Esophagus muscularis mucosa (tissue), 4 donors: ENCODE measurements at regions not wholly inside any gene's neighbourhood (a gene's known extent, or its start where the extent isn't known, plus 50 kb on each side); places are given as distances from the start of the nearest gene placed in this dataset.
A peak's percentile ranks its signal among the peaks of the same experiment; 100 is the strongest.

Experiments
- DNase-seq: peaks from one replicate; pipeline ENCODE4 v3.0.0-alpha.2; 2017; ENCODE audit errors: extremely low spot score
- H3K27ac ChIP-seq, 4 donors: fragments of 200-600 bp; sonication (generic); replicated peaks in 1 of 4; 1 replicate in 3 of 4; 2 replicates in 1 of 4; pipeline ENCODE4 v1.5.1; 2016 to 2019; ENCODE audit warnings: mild to moderate bottlenecking in 1 of 4
- H3K27me3 ChIP-seq, 4 donors: fragments of 200-600 bp; sonication (generic); one replicate each; pipeline versions ENCODE4 v1.5.1 to v1.6.0; 2016 to 2019
- H3K36me3 ChIP-seq, 4 donors: fragments of 200-600 bp; sonication (generic); one replicate each; pipeline ENCODE4 v1.5.1; 2016 to 2019
- H3K4me1 ChIP-seq, 4 donors: fragments of 200-600 bp; sonication (generic); one replicate each; pipeline ENCODE4 v1.5.1; 2016 to 2019
- H3K4me3 ChIP-seq, 4 donors: fragments of 200-600 bp; sonication (generic); 1 replicate in 2 of 4; 2 replicates in 2 of 4; pipeline ENCODE4 v1.5.1; 2016 to 2019; ENCODE audit warnings: mild to moderate bottlenecking in 4 of 4, moderate library complexity in 1 of 4
- H3K9me3 ChIP-seq, 4 donors: fragments of 200-600 bp; sonication (generic); 1 replicate in 3 of 4; 2 replicates in 1 of 4; pipeline ENCODE4 v1.5.1; 2016 to 2019
- CTCF ChIP-seq, 3 experiments: fragments of 200-600 bp in 2 of 3; fragments of 450-650 bp in 1 of 3; sonication (generic) in 2 of 3; IDR thresholded peaks; one replicate each; pipeline ENCODE4 v1.5.1; 2017 to 2019; ENCODE audit warnings: antibody characterized with exemption in 3 of 3, mild to moderate bottlenecking in 2 of 3, moderate library complexity in 1 of 3
- EP300 ChIP-seq: sonication (generic); formaldehyde crosslinking; IDR thresholded peaks from one replicate; pipeline ENCODE4 v1.6.1; 2017; ENCODE audit warnings: antibody characterized with exemption
- POLR2A ChIP-seq: fragments of 450-650 bp; IDR thresholded peaks from one replicate; pipeline ENCODE4 v1.6.1; 2017; ENCODE audit warnings: antibody characterized with exemption, moderate library complexity, mild to moderate bottlenecking, low read depth
- POLR2AphosphoS5 ChIP-seq, 2 donors: sonication (generic); formaldehyde crosslinking; IDR thresholded peaks; one replicate each; pipeline ENCODE4 v1.6.1; 2017; ENCODE audit warnings: antibody characterized with exemption in 2 of 2
- WGBS: methylation state at CpG from one replicate; pipeline ENCODE4 v1.1.5; 2018; 5-methylcytosine and 5-hydroxymethylcytosine counted together
- intact Hi-C: fragments of 100-400 bp; cut with DNase I; formaldehyde crosslinking; loops from one replicate; pipeline ENCODE4 v1.15.1; 2023

- TF ChIP-seq POLR2AphosphoS5 (IDR thresholded peaks at IDR 0.05): no peak
- TF ChIP-seq POLR2A: no peak
- TF ChIP-seq CTCF (IDR thresholded peaks at IDR 0.05): no peak
- TF ChIP-seq EP300: no peak
Observed at GRCh38 chr2:136213836-136214235, 95.9 kb upstream of the CXCR4 start.

GRCh38 chr2:136212426-136213378 is 94.8 kb upstream of the CXCR4 start:
- peak; percentile 57 for DNase-seq
- no peaks in the 10 kb centered on the region for H3K36me3 ChIP-seq
- no peak overlapping the region for H3K27ac ChIP-seq
- intact Hi-C loops: no loop called here
- 73% methylated on average over 5 of the region's 5 CpGs for WGBS
- H3K4me1 ChIP-seq: no peaks in the 10 kb centered on the region
- no peak for TF ChIP-seq POLR2A
- no peak for TF ChIP-seq CTCF (IDR thresholded peaks at IDR 0.05)
- TF ChIP-seq POLR2AphosphoS5 (IDR thresholded peaks at IDR 0.05): no peak
- TF ChIP-seq EP300: no peak
- H3K27me3 ChIP-seq: no peaks in the 10 kb centered on the region
- H3K4me3 ChIP-seq: no peak overlapping the region
- peaks cover 0 to 6% (median 0%) of the 10 kb centered on the region in 4 donors for H3K9me3 ChIP-seq

More at GRCh38 chr2:136213836-136214235, 95.9 kb upstream of the CXCR4 start:
- Histone ChIP-seq H3K4me3 (no peak overlapping the region), H3K4me1 (no peaks in the 10 kb centered on the region), H3K27me3 (no peaks in the 10 kb centered on the region), H3K27ac (no peak overlapping the region), H3K9me3 (peaks cover 0 to 6% (median 0%) of the 10 kb centered on the region in 4 donors), H3K36me3 (no peaks in the 10 kb centered on the region)
- intact Hi-C loops: no loop called here
- WGBS: 81% methylated on average over 3 of the region's 3 CpGs
- DNase-seq: peak; percentile 86

- Histone ChIP-seq H3K27me3 (no peaks in the 10 kb centered on the region), H3K4me3 (no peak overlapping the region), H3K9me3 (peaks cover 0 to 6% (median 0%) of the 10 kb centered on the region in 4 donors), H3K36me3 (no peaks in the 10 kb centered on the region), H3K27ac (no peak overlapping the region), H3K4me1 (no peaks in the 10 kb centered on the region)
- intact Hi-C loops: no loop called here
- DNase-seq: no peak
- TF ChIP-seq POLR2A: no peak
- TF ChIP-seq CTCF (IDR thresholded peaks at IDR 0.05): no peak
Observed at GRCh38 chr2:136211701-136212100, 93.8 kb upstream of the CXCR4 start.

GRCh38 chr2:136210822-136211221 is 92.9 kb upstream of the CXCR4 start:
- Histone ChIP-seq H3K27ac (no peak overlapping the region), H3K4me1 (no peaks in the 10 kb centered on the region), H3K9me3 (peaks cover 0 to 6% (median 0%) of the 10 kb centered on the region in 4 donors), H3K4me3 (no peak overlapping the region), H3K27me3 (no peaks in the 10 kb centered on the region), H3K36me3 (no peaks in the 10 kb centered on the region)
- TF ChIP-seq POLR2A: no peak
- no peak for TF ChIP-seq POLR2AphosphoS5 (IDR thresholded peaks at IDR 0.05)
- no peak for TF ChIP-seq EP300
- TF ChIP-seq CTCF (IDR thresholded peaks at IDR 0.05): no peak
- intact Hi-C loops: no loop called here
- peak; percentile 66 for DNase-seq
